ENCODE measurements at regions not wholly inside any gene's neighbourhood (a gene's known extent, or its start where the extent isn't known, plus 50 kb on each side); places are given as distances from the start of the nearest gene placed in this dataset.

GRCh38 chr1:184163674-184164465 is 112.3 kb downstream of the TSEN15 start:
- Histone ChIP-seq H3K56ac (replicated peaks; ENCODE audit: insufficient read length, low read depth, low read length) (no peak overlapping the region), H2AK5ac (ENCODE audit: low read depth, low read length) (no peak overlapping the region), H3K79me2 (ENCODE audit: control insufficient read depth in 1 of 2, insufficient read depth in 2 of 2, low read length in 2 of 2) (no peaks in the 10 kb centered on the region), H2BK15ac (ENCODE audit: low read length) (no peak overlapping the region), H3K23ac (ENCODE audit: insufficient read length) (no peak overlapping the region), H2BK5ac (ENCODE audit: low read depth, low read length) (no peak overlapping the region), H3K23me2 (ENCODE audit: low read depth, low read length) (no peaks in the 10 kb centered on the region), H3K27ac (ENCODE audit: low read depth, low read length) (no peak overlapping the region), H3K4me2 (ENCODE audit: insufficient read depth in 1 of 2, low read depth in 2 of 2, low read length in 2 of 2) (no peak overlapping the region), H3K18ac (ENCODE audit: extremely low read depth, low read length) (no peak overlapping the region), H3K4ac (replicated peaks; ENCODE audit: insufficient read length, low read depth, low read length) (no peak overlapping the region), H4K20me1 (replicated peaks in 1 of 2; ENCODE audit: control insufficient read depth in 1 of 2, insufficient read depth in 2 of 2, low read length in 2 of 2) (no peaks in the 10 kb centered on the region), H3K9ac (replicated peaks in 1 of 4; ENCODE audit: extremely low read depth in 1 of 4, low read depth in 3 of 4, low read length in 3 of 4) (no peak overlapping the region), H3K14ac (ENCODE audit: insufficient read length) (no peak overlapping the region), H3K9me3 (ENCODE audit: insufficient read depth in 2 of 2, low read depth in 1 of 2, low read length in 1 of 2) (peaks cover 0 to 3% of the 10 kb centered on the region in 2 experiments; a peak in 1 of 4 replicates), H3K4me1 (replicated peaks in 1 of 4; ENCODE audit: control insufficient read depth in 3 of 4, insufficient read depth in 4 of 4, low read length in 3 of 4) (no peaks in the 10 kb centered on the region), H2BK20ac (ENCODE audit: low read length) (no peak overlapping the region), H4K5ac (ENCODE audit: insufficient read length, low read depth, low read length) (no peak overlapping the region), H3K79me1 (ENCODE audit: low read depth, low read length) (no peaks in the 10 kb centered on the region), H4K8ac (ENCODE audit: extremely low read depth, insufficient read depth, low read length) (no peak overlapping the region), H2BK120ac (replicated peaks; ENCODE audit: low read depth, low read length) (no peak overlapping the region), H4K91ac (replicated peaks; ENCODE audit: insufficient read length, low read length) (no peak overlapping the region), H3K36me3 (ENCODE audit: control insufficient read depth in 2 of 4, insufficient read depth in 4 of 4, low read length in 3 of 4) (no peaks in the 10 kb centered on the region), H2AFZ (ENCODE audit: low read length) (no peak overlapping the region), H3K27me3 (replicated peaks in 1 of 4; ENCODE audit: control insufficient read depth in 3 of 4, extremely low read depth in 1 of 4, insufficient read depth in 3 of 4, low read length in 3 of 4) (no peaks in the 10 kb centered on the region), H3K4me3 (ENCODE audit: extremely low read depth in 1 of 4, insufficient read depth in 2 of 4, low read depth in 3 of 4, low read length in 4 of 4) (no peak overlapping the region), H2BK12ac (ENCODE audit: low read depth, low read length) (no peak overlapping the region)
- POLR2A ChIA-PET (ENCODE audit: partially characterized antibody): no interaction called here
- no peak for FAIRE-seq
- TF ChIP-seq CBX5 (IDR thresholded peaks at IDR 0.05; ENCODE audit: low read depth, low read length) (no peak), JUND (IDR thresholded peaks at IDR 0.05; ENCODE audit: low read length) (peak; percentile 51; the same call in 1 of the 2 replicates)
- WGBS, 2 experiments (ENCODE audit: extremely low coverage in 1 of 2, insufficient coverage in 1 of 2, insufficient read length in 1 of 2, insufficient replicate concordance in 2 of 2, low coverage in 1 of 2, low lambda C conversion rate in 2 of 2, missing lambda C conversion rate in 1 of 2): 92% methylated on average over 3 of the region's 3 CpGs; no CpG with 5 or more reads in 1 of the 2 experiments
- DNase-seq (ENCODE audit: low read depth in 1 of 2, low spot score in 2 of 2): no peak
- CTCF ChIA-PET (ENCODE audit: partially characterized antibody): interaction anchor here (0.6 to 1.6 kb wide), 4 partner anchors 14 to 1557 kb away, joined by 3 to 4 read pairs (median 4); no protein-coding TSS in a partner anchor
